Muscle layer of duodenum (tissue), 2 donors: ENCODE measurements at regions not wholly inside any gene's neighbourhood (a gene's known extent, or its start where the extent isn't known, plus 50 kb on each side); places are given as distances from the start of the nearest gene placed in this dataset.
"Not testable (repeated sequence)": the region's sequence is repeated elsewhere in the genome, so short reads cannot be mapped to it uniquely, and the experiment has no call there.

Experiments
- H3K27ac ChIP-seq: one replicate; pipeline ENCODE4 v1.7.0; 2013; ENCODE audit warnings: mild to moderate bottlenecking, low read length
- H3K27me3 ChIP-seq: one replicate; pipeline ENCODE4 v1.7.0; 2013; ENCODE audit warnings: low read depth, mild to moderate bottlenecking, control low read depth, low read length
- H3K36me3 ChIP-seq, 2 donors: one replicate each; pipeline ENCODE4 v1.7.0; 2013; ENCODE audit warnings: low read length in 2 of 2, control low read depth in 1 of 2, mild to moderate bottlenecking in 1 of 2; ENCODE audit not compliant: insufficient read depth in 2 of 2, control insufficient read depth in 1 of 2
- H3K4me1 ChIP-seq, 2 donors: one replicate each; pipeline ENCODE4 v1.7.0; 2013; ENCODE audit warnings: low read length in 2 of 2, mild to moderate bottlenecking in 2 of 2, control low read depth in 1 of 2, moderate library complexity in 1 of 2; ENCODE audit not compliant: insufficient read depth in 2 of 2, control insufficient read depth in 1 of 2
- H3K4me3 ChIP-seq, 2 donors: one replicate each; pipeline ENCODE4 v1.7.0; 2013; ENCODE audit warnings: low read length in 2 of 2, low read depth in 1 of 2, mild to moderate bottlenecking in 1 of 2
- H3K9me3 ChIP-seq, 2 donors: one replicate each; pipeline ENCODE4 v1.7.0; 2013; ENCODE audit warnings: low read length in 2 of 2, control low read depth in 1 of 2, mild to moderate bottlenecking in 1 of 2; ENCODE audit not compliant: control insufficient read depth in 1 of 2
- donor health status: healthy.

DNA sequence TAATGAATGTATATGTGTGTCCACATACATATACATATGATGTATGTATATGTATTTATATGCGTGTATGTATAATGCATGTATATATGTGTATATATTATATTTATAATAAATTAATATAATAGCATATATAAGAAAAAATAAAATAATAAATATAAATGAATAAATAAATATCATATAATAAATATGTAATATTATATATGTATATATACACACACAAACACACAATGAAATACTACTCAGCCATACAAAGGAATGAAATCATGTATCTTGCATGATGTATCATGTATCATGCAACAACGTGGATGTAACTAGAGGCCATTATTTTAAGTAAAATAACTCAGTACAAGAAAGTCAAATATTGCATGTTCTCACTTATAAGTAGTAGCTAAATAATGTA is 788.7 kb upstream of the CHORDC1 start:
- no peaks in the 10 kb centered on the region for H3K9me3 ChIP-seq
- H3K4me1 ChIP-seq, result no peaks in the 10 kb centered on the region
- no peak overlapping the region for H3K27ac ChIP-seq
- H3K27me3 ChIP-seq, result no peaks in the 10 kb centered on the region
- H3K36me3 ChIP-seq, result no peaks in the 10 kb centered on the region
- no peak overlapping the region for H3K4me3 ChIP-seq

DNA sequence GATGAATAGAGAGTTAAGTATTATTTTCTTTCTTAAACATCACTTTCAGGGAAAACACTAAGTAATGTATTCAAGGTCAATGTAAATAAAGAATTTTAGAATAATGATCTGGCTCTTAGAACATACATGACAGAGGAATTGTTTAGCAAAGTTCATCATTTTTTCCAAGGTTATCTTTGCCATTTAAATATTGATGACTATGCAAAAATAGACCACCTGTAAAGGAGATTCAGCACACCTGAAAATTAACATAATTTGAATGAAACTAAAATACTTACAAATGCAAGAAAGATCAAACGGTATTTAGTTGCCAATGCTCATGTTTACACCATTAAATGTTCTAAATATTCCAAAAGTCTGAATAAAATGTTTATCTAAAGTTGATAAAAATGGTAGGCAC is 782.6 kb upstream of the CHORDC1 start:
- no peaks in the 10 kb centered on the region for H3K9me3 ChIP-seq
- H3K4me3 ChIP-seq, result no peak overlapping the region
- H3K4me1 ChIP-seq, result no peaks in the 10 kb centered on the region
- no peaks in the 10 kb centered on the region for H3K27me3 ChIP-seq
- H3K27ac ChIP-seq, result no peak overlapping the region
- no peaks in the 10 kb centered on the region for H3K36me3 ChIP-seq

DNA sequence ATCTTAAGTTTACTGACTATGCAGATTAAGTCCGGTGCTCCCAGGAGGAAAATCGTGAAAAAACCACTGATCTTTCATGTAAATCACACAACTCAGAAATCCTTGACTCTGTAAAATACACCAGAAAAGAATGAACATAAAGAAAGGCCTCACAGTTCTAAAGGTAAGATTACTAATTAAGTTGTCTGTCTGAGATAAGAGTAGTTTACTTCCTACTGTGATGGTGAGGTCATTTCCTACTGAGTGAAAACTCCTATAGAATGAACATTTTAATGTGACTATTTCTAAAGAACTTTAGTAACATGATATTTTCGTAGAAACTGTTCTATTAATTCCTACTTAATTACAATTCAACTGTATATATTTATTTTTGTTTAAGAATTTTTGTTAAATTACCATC is 774.4 kb upstream of the CHORDC1 start:
- H3K27ac ChIP-seq, result no peak overlapping the region
- no peaks in the 10 kb centered on the region for H3K27me3 ChIP-seq
- H3K4me3 ChIP-seq, result no peak overlapping the region
- H3K9me3 ChIP-seq, result no peaks in the 10 kb centered on the region
- no peaks in the 10 kb centered on the region for H3K36me3 ChIP-seq
- H3K4me1 ChIP-seq, result no peaks in the 10 kb centered on the region

- not testable (repeated sequence) for H3K4me3 ChIP-seq, H3K27ac ChIP-seq, H3K27me3 ChIP-seq, H3K36me3 ChIP-seq, H3K9me3 ChIP-seq, H3K4me1 ChIP-seq
These were observed 749.3 kb upstream of the CHORDC1 start for GRCh38 chr11:90972159-90972558.

DNA sequence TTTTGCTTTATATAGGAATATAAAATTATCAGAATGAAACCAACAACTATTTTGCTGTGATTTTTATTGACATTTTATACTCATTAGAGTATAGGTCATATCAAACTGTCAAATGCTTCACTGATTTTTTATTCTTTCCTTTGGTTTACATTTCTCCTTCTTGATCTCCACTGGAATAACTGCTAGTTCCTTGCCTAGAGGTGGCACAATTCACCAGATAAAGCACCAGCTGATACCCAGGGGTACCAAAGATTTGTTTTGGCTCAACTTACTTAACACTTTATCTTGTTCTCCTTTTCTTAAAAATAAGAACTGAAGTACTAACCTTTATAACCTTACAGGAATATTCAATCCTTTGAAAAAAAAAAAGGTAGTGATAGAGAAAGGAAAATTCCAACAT is 725.1 kb upstream of the CHORDC1 start:
- H3K27me3 ChIP-seq, result no peaks in the 10 kb centered on the region

DNA sequence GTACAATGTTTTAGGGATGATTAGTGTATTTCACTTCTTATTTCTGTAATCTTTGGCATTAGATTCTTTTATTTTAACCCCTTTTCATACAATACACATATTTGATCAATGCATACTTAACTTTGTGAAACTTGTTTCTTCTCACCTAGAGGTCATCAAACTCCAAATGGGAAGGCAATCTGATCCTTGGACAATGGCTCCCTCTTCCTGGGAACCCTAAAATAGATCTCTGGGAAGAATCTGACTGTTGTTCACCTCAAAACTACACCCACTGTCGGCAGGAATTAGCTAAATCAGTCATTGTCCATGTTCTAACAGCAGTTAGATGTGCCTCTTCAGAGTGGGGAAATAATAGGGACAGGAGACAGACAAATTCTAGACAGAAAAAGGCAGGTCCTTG is 707.4 kb upstream of the CHORDC1 start:
- Histone ChIP-seq H3K27me3 (no peaks in the 10 kb centered on the region), H3K4me3 (no peak overlapping the region), H3K4me1 (no peaks in the 10 kb centered on the region), H3K36me3 (no peaks in the 10 kb centered on the region), H3K27ac (no peak overlapping the region), H3K9me3 (no peaks in the 10 kb centered on the region)

More for the DNA sequence above, 725.1 kb upstream of the CHORDC1 start:
- no peaks in the 10 kb centered on the region for H3K9me3 ChIP-seq
- H3K36me3 ChIP-seq, result no peaks in the 10 kb centered on the region
- H3K27ac ChIP-seq, result no peak overlapping the region
- no peak overlapping the region for H3K4me3 ChIP-seq
- no peaks in the 10 kb centered on the region for H3K4me1 ChIP-seq

DNA sequence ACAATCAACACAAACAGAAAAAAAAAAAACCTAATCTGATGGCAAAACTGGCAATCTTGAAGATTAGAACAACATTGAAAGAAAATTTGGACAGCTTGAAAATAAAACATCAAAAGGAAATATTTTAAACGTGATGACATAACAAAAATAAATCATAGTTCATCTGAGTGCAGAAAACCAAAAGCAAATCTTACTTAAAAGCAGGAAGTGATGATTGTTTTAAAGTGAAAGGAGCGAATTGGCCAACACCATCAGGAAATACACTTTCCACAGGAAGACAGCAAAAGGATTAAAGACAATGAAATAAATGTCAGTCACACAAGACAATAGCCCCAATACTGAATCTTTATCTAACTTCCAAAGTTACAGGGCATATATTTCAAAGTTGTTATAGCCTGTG is 696.5 kb upstream of the CHORDC1 start:
- no peaks in the 10 kb centered on the region for H3K36me3 ChIP-seq
- no peaks in the 10 kb centered on the region for H3K4me1 ChIP-seq
- H3K27me3 ChIP-seq, result no peaks in the 10 kb centered on the region
- H3K9me3 ChIP-seq, result no peaks in the 10 kb centered on the region
- no peak overlapping the region for H3K4me3 ChIP-seq
- no peak overlapping the region for H3K27ac ChIP-seq

- H3K27ac ChIP-seq, result no peak overlapping the region
- no peaks in the 10 kb centered on the region for H3K36me3 ChIP-seq
- H3K27me3 ChIP-seq, result no peaks in the 10 kb centered on the region
- no peaks in the 10 kb centered on the region for H3K4me1 ChIP-seq
- H3K4me3 ChIP-seq, result no peak overlapping the region
- H3K9me3 ChIP-seq, result no peaks in the 10 kb centered on the region
These were observed 693.9 kb upstream of the CHORDC1 start for GRCh38 chr11:90916706-90917105.

GRCh38 chr11:90913131-90913668 is 690.4 kb upstream of the CHORDC1 start:
- no peaks in the 10 kb centered on the region for H3K9me3 ChIP-seq
- H3K27ac ChIP-seq, result no peak overlapping the region
- H3K4me3 ChIP-seq, result no peak overlapping the region
- no peaks in the 10 kb centered on the region for H3K27me3 ChIP-seq
- no peaks in the 10 kb centered on the region for H3K4me1 ChIP-seq
- no peaks in the 10 kb centered on the region for H3K36me3 ChIP-seq

DNA sequence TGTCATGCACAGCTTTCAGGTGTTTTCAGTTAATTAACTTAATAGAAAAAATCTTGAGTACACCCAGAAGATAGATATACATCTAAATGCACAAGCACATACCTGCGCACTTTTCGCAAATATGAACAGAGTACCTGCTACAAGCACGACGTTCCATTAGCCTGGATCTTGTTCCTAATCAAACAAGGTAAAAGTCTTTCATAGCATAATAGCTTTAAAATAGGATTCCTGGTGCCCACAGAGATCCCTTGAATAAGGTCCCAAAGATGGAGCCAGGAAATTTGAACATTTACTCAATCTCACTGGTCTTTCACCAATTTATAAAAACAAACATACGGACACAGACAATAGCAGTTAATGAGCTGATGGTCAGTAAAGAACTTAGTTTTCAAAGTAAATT is 689.8 kb upstream of the CHORDC1 start:
- no peak overlapping the region for H3K4me3 ChIP-seq
- no peaks in the 10 kb centered on the region for H3K27me3 ChIP-seq
- no peaks in the 10 kb centered on the region for H3K9me3 ChIP-seq
- H3K36me3 ChIP-seq, result no peaks in the 10 kb centered on the region
- no peaks in the 10 kb centered on the region for H3K4me1 ChIP-seq
- no peak overlapping the region for H3K27ac ChIP-seq

GRCh38 chr11:90911192-90911591 is 688.3 kb upstream of the CHORDC1 start:
- Histone ChIP-seq H3K36me3 (no peaks in the 10 kb centered on the region), H3K27me3 (no peaks in the 10 kb centered on the region), H3K27ac (no peak overlapping the region), H3K4me1 (no peaks in the 10 kb centered on the region), H3K9me3 (no peaks in the 10 kb centered on the region), H3K4me3 (no peak overlapping the region)

DNA sequence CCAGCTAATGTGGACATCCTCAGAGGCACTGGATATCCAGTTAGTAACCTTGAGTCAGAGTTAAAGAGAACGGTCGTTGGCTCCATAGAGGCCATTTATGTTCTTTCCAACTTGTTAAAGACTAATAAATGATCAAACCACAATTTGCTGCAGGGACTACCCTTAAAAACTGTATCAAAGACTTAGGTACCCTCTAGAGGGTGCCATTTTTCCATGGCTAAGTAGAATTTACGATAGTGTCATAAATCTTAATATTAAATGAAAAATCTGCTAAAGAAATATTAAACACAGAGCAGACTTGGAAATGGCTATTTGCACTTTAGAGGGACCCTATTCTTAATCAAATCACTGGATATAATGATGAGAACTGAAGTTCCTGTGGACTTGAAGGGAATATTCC is 685.2 kb upstream of the CHORDC1 start:
- Histone ChIP-seq H3K4me3 (no peak overlapping the region), H3K27ac (no peak overlapping the region), H3K4me1 (no peaks in the 10 kb centered on the region), H3K27me3 (no peaks in the 10 kb centered on the region), H3K36me3 (no peaks in the 10 kb centered on the region), H3K9me3 (no peaks in the 10 kb centered on the region)
